ENCODE measurements at regions not wholly inside any gene's neighbourhood (a gene's known extent, or its start where the extent isn't known, plus 50 kb on each side); places are given as distances from the start of the nearest gene placed in this dataset.

DNA sequence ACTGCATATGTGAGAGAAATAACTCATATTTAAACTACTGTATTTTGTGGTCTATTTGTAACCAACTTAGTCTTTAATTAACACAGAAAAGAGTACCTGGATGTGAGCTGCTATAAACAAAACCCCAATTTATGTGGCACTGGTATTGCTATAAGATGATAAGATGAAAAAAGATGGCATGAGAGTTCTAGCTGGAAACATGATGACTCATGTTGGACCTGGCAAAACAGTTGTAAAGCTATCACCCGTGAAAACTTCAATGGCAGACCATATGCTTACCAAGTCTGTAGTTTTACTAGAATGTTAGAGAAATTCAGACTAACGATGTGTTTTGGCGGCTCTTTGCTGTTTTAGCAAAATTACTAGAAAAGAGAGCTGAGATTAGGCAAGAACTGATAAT is 69.6 kb upstream of the PCDH9 start:
- DNase-seq = no peak

DNA sequence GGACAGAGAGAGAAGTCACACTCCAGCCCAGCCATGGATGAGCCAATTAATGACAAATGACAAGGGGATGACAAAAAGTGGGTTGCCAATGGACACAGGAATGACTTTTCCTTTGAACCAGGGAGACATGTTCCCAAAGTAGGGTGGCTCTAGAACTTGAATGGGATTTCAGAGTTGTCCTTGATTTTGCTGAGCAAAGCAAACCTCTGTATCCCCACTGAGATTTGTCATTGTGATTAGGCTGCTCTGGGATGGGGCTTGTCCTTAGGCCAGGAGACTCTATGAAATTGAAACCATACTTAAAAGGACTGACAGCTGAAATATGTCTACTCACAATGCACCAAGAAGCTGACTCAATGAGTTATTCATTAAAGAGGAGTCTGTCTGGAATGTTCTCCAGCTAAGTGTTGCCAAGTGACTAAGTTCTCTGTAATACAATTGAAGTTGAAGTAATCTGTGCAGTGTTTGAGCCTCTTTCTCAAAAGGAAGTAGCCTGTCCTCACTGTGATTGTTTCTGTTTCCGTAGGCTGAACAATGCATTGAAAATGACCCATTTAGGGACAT is 69.0 kb upstream of the PCDH9 start:
- DNase-seq = no peak

DNA sequence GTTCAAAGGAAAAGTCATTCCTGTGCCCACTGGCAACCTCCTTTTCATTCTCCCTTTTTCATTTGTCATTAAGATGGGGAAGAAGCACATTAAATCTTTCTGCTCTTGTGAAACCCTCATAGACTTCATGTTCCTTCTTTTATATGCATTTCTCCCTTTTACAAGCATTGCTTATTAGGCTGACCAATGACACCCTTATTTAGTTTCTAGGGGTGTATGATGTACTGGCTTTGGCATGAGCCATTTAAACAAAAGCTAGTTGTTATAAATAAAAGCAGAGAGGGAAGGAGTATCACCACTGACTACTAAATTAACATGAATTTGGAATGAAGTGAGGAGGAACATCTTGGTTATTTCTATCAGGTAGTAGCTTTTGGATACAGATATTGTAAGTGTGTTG is 68.2 kb upstream of the PCDH9 start:
- DNase-seq = no peak

DNA sequence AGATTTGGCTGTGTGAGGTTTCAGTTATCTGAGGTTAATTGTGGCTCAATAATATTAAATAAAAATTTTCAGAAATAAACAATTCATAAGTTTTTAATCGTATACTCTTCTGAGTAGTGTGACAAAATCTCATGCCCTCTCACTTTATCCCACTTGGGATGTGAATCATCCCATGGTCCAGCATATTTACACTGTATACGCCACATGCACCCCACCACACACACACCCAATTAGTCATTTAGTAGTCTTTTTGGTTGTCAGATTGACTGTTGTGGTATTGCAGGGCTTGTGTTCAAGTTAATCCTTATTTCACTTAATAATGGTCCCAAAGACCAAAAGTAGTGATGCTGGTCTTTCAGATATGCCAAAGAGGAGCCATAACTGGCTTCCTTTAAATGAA is 66.4 kb upstream of the PCDH9 start:
- no peak for DNase-seq

DNA sequence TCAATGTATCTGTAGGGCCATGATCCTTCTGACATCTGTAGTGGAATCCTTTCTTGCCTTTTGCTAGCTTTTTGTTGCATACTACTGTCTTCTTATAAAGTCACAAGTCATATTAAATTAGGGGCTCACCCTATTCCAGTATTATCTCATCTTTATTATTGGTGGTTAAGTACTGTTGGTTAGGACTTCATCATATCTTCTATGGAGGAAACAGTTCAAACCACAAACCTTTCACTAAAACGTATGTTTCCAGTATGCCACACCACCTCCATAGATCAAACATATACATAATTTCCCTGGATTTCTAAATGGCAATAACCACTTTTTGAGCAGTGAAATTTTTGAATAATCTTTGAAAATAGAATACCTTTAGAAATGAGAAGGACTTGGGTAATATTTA is 62.8 kb upstream of the PCDH9 start:
- no peak for DNase-seq

DNA sequence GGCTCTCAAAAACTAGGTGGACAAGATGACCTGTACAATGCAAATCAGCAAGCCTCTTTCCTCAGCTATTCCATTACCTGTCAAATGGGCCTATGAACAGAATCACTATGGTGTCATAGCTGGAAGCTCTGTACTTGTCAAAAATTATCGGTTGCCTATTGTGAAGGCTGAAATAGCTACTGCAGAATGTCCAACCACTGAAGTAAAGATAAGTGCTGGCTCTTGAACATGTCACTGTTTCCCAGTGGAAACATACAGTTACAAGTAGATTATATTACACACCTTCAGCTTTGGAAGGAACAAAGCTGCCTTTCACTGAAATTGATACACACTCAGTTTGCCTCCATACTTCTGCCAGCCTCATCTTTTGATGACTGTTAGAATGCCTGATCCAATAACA is 55.5 kb upstream of the PCDH9 start:
- no peak for DNase-seq

DNA sequence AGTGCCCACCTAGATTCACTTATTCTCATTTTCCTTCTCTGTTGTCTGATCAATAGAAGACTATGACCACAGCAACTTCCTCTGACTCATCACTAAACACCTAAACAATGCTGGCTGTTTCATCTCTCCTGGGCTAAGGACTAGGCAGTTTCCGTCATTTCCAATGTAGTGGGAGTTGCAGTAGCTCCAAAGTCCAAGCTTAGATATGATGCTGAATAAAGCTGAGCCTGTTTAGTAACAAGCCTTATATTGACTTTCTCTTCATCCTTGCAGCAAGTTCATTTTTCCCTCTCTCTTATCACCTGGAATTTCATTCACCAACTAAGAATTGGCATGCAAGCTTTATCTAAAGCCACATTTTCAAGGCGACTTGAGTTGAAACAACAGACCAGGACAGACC is 53.5 kb upstream of the PCDH9 start:
- no peak for DNase-seq

DNA sequence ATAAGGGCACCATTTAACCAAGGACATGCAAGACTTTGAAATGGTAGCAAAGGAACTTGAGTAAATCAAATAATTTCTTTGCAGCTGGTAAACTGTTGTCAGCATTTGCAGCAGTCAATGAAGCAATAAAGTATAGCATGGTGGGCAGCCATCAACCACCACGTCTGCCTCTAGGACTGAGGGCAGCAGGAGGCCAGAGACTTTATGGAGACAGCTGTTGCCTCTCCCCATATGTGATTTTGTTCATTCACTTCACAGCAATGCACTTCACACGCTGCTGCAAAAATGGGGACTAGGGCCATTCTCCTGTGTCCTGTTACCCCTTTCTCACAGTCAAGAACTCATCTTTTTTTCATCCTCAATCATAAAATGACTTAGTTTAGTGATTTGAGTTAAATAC is 51.3 kb upstream of the PCDH9 start:
- no peak for DNase-seq

Measured in OCI-M1 (cell line).